ENCODE measurements at regions not wholly inside any gene's neighbourhood (a gene's known extent, or its start where the extent isn't known, plus 50 kb on each side); places are given as distances from the start of the nearest gene placed in this dataset.
"Not testable (repeated sequence)": the region's sequence is repeated elsewhere in the genome, so short reads cannot be mapped to it uniquely, and the experiment has no call there.

- no peak for DNase-seq (ENCODE audit: low spot score)
Observed at GRCh38 chr1:22196041-22196440, 53.1 kb upstream of the WNT4 start.

GRCh38 chr1:22196641-22197040, 53.7 kb upstream of the WNT4 start:
- DNase-seq (ENCODE audit: low spot score): no peak

GRCh38 chr1:22197644-22198043, 54.7 kb upstream of the WNT4 start:
- no peak for DNase-seq (ENCODE audit: low spot score)

GRCh38 chr1:22201023-22201422, 58.1 kb upstream of the WNT4 start:
- no peak for DNase-seq (ENCODE audit: low spot score)

- no peak for DNase-seq (ENCODE audit: low spot score)
Observed at GRCh38 chr1:22203335-22203734, 60.4 kb upstream of the WNT4 start.

- DNase-seq (ENCODE audit: low spot score): no peak
Observed at GRCh38 chr1:22204057-22204840, 61.4 kb upstream of the WNT4 start.

GRCh38 chr1:22204989-22205913, 62.4 kb upstream of the WNT4 start:
- no peak for DNase-seq (ENCODE audit: low spot score)

- DNase-seq (ENCODE audit: low spot score): no peak
Observed at GRCh38 chr1:22206551-22207125, 63.7 kb upstream of the WNT4 start.

- DNase-seq (ENCODE audit: low spot score): no peak
Observed at GRCh38 chr1:22207511-22208267, 64.8 kb upstream of the WNT4 start.

GRCh38 chr1:22208268-22208972, 65.5 kb upstream of the WNT4 start:
- DNase-seq (ENCODE audit: low spot score): no peak

- DNase-seq (ENCODE audit: low spot score): no peak
Observed at GRCh38 chr1:22208973-22209378, 66.1 kb upstream of the WNT4 start.

- no peak for DNase-seq (ENCODE audit: low spot score)
Observed at GRCh38 chr1:22210176-22210575, 67.3 kb upstream of the WNT4 start.

GRCh38 chr1:22210636-22211035, 67.7 kb upstream of the WNT4 start:
- DNase-seq (ENCODE audit: low spot score): no peak

- DNase-seq (ENCODE audit: low spot score): not testable (repeated sequence)
Observed at GRCh38 chr1:22211459-22211858, 68.6 kb upstream of the WNT4 start.

- DNase-seq (ENCODE audit: low spot score): no peak
Observed at GRCh38 chr1:22212400-22213233, 69.7 kb upstream of the WNT4 start.

- no peak for DNase-seq (ENCODE audit: low spot score)
Observed at GRCh38 chr1:22216210-22216883, 73.5 kb upstream of the WNT4 start.

GRCh38 chr1:22216966-22217365, 74.1 kb upstream of the WNT4 start:
- DNase-seq (ENCODE audit: low spot score): no peak

GRCh38 chr1:22217811-22218460, 75.0 kb upstream of the WNT4 start:
- DNase-seq (ENCODE audit: low spot score): no peak

GRCh38 chr1:22218618-22219250, 75.8 kb upstream of the WNT4 start:
- no peak for DNase-seq (ENCODE audit: low spot score)

All from HuH-7.5 (cell line).